Peyer's patch (tissue), 4 donors: ENCODE measurements at regions not wholly inside any gene's neighbourhood (a gene's known extent, or its start where the extent isn't known, plus 50 kb on each side); places are given as distances from the start of the nearest gene placed in this dataset.

ENCODE experiments used
- CTCF ChIP-seq, 6 experiments: fragments of 450-650 bp in 4 of 6; fragments of 200-600 bp in 2 of 6; sonication (generic) in 1 of 6; IDR thresholded peaks; one replicate each; pipeline ENCODE4 v1.5.1; 2017 to 2019; ENCODE audit warnings: antibody characterized with exemption in 6 of 6, mild to moderate bottlenecking in 3 of 6, moderate library complexity in 1 of 6
- POLR2A ChIP-seq, 2 donors: fragments of 450-650 bp; IDR thresholded peaks; one replicate each; pipeline ENCODE4 v1.5.1; 2017; ENCODE audit warnings: antibody characterized with exemption in 2 of 2, mild to moderate bottlenecking in 2 of 2, moderate library complexity in 2 of 2

- TF ChIP-seq CTCF (IDR thresholded peaks at IDR 0.05) (no peak), POLR2A (IDR thresholded peaks at IDR 0.05) (no peak)
Measured at GRCh38 chr11:109490953-109491635, 69.1 kb downstream of the C11orf87 start.
